GM18868 (cell line): ENCODE measurements at regions not wholly inside any gene's neighbourhood (a gene's known extent, or its start where the extent isn't known, plus 50 kb on each side); places are given as distances from the start of the nearest gene placed in this dataset.
"Not testable (repeated sequence)": the region's sequence is repeated elsewhere in the genome, so short reads cannot be mapped to it uniquely, and the experiment has no call there.

Experiments
- ATAC-seq: cut with Tn5 transposase; IDR thresholded peaks from one replicate; pipeline ENCODE4 v1.9.1; 2021; ENCODE audit warnings: mild to moderate bottlenecking, moderate library complexity; ENCODE audit not compliant: unreplicated experiment

- no peak for ATAC-seq
These were observed 361.1 kb downstream of the GLRX3 start for GRCh38 chr10:130497056-130498010.

GRCh38 chr10:130498042-130498441, 361.9 kb downstream of the GLRX3 start:
- no peak for ATAC-seq

GRCh38 chr10:130498934-130499333, 362.7 kb downstream of the GLRX3 start:
- no peak for ATAC-seq

DNA sequence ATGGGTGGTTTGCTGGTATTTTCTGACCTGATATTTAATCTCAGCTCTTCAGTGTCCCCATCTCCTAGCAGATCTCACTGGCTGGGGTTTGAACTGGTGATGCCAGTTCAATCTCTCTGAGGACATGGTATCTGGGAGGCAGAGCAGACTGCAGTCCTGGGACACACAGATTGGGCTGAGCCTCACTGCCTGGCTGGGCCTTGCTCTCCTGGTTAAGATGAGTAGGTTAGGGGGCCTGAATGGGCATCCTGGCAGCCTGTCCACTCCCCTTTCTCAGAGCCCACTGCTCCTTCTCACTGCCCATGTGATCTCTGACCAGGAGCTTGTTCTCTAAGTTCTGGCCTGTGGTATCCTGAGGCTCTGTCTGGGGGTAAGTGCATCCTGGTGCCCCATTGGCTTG, 363.4 kb downstream of the GLRX3 start:
- no peak for ATAC-seq

- ATAC-seq, result no peak
These were observed 364.2 kb downstream of the GLRX3 start for GRCh38 chr10:130500261-130501000.

DNA sequence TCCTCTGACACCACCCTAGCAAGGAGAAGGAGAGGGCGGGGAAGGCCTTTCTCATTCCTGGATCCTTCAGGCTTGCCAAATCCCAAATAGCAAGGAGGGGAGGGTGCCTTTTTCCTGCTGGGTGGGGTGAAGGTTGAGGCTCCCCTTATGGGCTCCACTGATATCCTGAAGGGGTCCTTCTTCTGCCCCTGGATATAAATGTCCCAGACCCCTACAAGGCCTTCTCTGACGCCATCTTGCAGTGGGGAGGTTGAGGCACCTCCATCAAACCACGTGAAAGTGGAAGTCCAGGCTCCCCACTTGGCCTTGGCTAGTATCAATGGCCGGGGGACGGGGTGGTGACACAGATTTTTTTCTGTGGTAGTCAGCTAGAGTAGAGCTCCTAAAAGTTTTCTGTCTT, 371.3 kb downstream of the GLRX3 start:
- ATAC-seq, result no peak

GRCh38 chr10:130509881-130510689, 373.9 kb downstream of the GLRX3 start:
- ATAC-seq, result no peak

DNA sequence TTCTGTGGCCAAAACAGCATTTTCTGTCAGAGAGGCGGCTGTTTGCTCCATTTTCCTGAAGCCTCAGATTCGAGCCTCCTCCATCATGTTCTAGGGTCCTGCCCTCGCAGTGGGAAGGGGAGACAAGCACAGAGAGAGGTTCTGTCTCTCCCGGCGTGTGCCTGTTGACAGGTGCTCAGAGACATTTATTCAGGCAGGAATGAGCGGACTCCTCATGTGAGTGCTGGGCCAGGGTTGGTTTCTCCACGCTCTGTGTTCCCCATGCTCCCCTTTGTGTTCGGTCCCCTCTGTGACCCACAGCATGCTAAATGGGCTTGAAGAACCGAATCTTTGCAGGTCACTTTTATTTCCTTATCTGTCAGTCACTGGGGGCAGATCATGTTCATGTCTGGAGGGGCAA, 374.6 kb downstream of the GLRX3 start:
- ATAC-seq, result no peak

DNA sequence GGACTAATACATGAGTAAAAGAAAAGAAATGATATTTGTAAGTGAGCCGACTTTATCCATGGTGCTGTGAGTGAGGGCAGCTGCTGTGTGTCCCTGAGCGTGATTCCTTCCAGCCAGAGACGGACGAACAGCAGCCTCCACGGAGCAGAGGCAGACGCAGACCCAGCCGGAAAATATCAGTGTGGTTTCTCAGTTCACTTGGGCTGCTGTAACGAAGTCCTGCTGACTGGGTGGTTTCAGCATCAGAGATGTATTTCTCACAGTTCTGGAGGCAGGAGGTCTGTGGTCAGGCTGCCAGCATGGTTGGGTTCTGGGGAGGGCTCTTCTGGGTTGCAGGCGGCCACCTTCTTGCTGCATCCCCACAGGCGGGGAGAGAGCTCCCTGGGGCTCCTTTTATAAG, 375.6 kb downstream of the GLRX3 start:
- ATAC-seq, result no peak

DNA sequence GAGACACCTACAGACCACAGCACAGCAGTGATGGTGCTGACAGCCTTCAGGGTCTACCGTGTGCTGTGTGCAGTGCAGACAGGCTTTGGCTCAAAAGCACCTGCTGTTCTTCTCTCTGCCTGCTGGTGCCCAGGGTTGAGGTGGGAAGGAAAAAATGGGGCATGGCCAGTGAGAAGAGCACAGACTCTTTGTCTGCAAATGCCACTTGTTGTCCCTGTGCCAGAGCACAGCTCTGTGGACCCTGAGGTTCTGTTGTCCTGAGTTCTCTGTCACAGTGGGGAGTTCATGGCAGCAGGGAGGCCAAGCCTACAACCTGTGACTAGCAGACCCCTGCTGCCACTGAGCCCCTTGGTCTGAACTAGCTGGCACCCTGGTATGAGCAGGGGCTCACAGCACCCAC, 376.7 kb downstream of the GLRX3 start:
- no peak for ATAC-seq

DNA sequence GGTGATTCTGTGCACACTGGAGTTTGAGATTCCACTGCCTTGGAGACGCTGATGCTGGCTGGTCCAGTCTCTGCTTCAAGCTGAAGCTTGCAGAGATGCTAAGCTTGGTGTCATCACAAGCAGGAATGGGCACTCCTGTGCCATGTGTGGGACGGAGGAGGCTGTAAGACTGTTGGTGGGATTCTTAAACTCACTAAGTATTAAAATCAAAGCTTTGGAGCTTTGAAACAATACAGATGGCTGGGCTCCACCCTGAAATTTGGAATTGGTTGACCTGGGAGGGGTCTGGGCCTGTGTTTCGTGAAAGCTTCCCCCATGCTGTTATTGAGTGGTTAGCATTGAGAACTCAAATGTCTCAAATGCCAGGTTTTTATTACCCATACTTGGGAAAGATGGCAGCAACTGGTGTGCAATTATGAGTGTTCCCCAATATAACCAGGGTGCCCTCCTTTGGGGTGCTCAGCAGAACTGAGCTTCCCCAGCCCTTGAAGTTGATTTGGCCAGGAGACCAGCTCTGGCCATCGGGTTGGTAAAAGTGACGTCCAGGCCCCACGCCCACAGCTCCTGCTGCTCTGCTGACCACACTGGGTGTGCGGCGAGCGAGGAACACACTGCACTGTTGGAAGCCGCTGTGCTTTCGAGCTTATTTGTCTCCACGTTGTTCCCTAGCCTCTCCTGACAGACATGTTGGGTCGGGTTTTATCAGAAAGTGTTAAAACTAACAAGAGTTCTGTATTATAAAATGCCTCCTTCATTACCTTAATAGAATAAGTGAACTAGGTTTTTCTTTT, 377.7 kb downstream of the GLRX3 start:
- no peak for ATAC-seq

GRCh38 chr10:130515670-130516069, 379.5 kb downstream of the GLRX3 start:
- no peak for ATAC-seq

- no peak for ATAC-seq
These were observed 380.0 kb downstream of the GLRX3 start for GRCh38 chr10:130516141-130516735.

DNA sequence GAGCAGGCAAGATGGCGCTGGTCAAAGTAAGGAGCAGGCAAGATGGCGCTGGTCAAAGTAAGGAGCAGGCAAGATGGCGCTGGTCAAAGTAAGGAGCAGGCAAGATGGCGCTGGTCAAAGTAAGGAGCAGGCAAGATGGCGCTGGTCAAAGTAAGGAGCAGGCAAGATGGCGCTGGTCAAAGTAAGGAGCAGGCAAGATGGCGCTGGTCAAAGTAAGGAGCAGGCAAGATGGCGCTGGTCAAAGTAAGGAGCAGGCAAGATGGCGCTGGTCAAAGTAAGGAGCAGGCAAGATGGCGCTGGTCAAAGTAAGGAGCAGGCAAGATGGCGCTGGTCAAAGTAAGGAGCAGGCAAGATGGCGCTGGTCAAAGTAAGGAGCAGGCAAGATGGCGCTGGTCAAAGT, 382.7 kb downstream of the GLRX3 start:
- not testable (repeated sequence) for ATAC-seq

- no peak for ATAC-seq
These were observed 383.6 kb downstream of the GLRX3 start for GRCh38 chr10:130519791-130520190.

GRCh38 chr10:130531312-130531711, 395.1 kb downstream of the GLRX3 start:
- ATAC-seq, result no peak

- ATAC-seq, result no peak
These were observed 404.9 kb downstream of the GLRX3 start for GRCh38 chr10:130541090-130541489.

GRCh38 chr10:130542761-130543160, 406.6 kb downstream of the GLRX3 start:
- no peak for ATAC-seq

DNA sequence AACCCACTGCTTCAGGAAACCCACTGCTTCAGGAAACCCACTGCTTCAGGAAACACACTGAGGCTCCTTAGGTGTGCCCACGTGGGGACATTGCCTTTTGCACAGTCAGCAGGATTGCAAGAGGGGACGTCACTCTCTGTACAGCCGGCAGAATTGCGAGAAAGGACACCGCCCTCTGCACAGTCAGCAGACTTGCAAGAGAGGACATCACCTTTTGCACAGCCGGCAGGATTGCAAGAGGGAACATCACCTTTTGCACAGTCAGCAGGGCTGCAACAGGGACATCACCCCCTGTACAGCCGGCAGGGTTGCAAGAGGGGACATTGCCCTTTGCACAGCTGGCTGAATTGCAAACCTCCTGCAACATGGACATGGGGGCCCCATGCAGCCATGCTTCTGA, 407.6 kb downstream of the GLRX3 start:
- ATAC-seq, result no peak

GRCh38 chr10:130545122-130545521, 408.9 kb downstream of the GLRX3 start:
- no peak for ATAC-seq
